OCI-LY7 (cell line): ENCODE measurements at regions not wholly inside any gene's neighbourhood (a gene's known extent, or its start where the extent isn't known, plus 50 kb on each side); places are given as distances from the start of the nearest gene placed in this dataset.

Experiments
- BruUV-seq: library from RNA; stranded (reverse); fragments of 400-500 nt; replicated peaks from 2 replicates; lab custom pipeline; 2021; lab: Mats Ljungman, UMichigan
- CTCF ChIA-PET: fragments of 300-600 bp; sonication (Branson Sonifier 250); formaldehyde crosslinking; loops from one replicate; lab custom pipeline; 2022; ENCODE audit warnings: antibody characterized with exemption; ENCODE audit not compliant: unreplicated experiment; lab: Charles Lee
- POLR2A ChIA-PET: fragments of 300-600 bp; sonication (Branson Sonifier 250); formaldehyde crosslinking; loops from one replicate; lab custom pipeline; 2022; ENCODE audit warnings: antibody characterized with exemption; lab: Charles Lee
- DNase-seq: peaks from one replicate; pipeline ENCODE4 v3.0.0-alpha.2; 2015; ENCODE audit warnings: low spot score
- H2AFZ ChIP-seq: fragments of 200-600 bp; sonication (generic), shearing (Covaris generic); 2 replicates; pipeline ENCODE4 v1.6.1; 2014; ENCODE audit warnings: mild to moderate bottlenecking, antibody characterized with exemption, low read length, moderate library complexity
- H3K27ac ChIP-seq: fragments of 200-600 bp; sonication (generic); 2 replicates; pipeline ENCODE4 v1.5.1; 2014; ENCODE audit warnings: mixed run types, low read depth, mild to moderate bottlenecking, moderate library complexity, low read length, inconsistent platforms; ENCODE audit not compliant: poor library complexity, severe bottlenecking
- H3K36me3 ChIP-seq: fragments of 200-600 bp; sonication (generic); 2 replicates; pipeline ENCODE4 v1.6.1; 2014; ENCODE audit warnings: mild to moderate bottlenecking, antibody characterized with exemption, low read length, moderate library complexity, mixed read lengths; ENCODE audit not compliant: insufficient read depth
- H3K4me1 ChIP-seq: fragments of 200-600 bp; sonication (generic); 2 replicates; pipeline ENCODE4 v1.5.1; 2014; ENCODE audit warnings: mild to moderate bottlenecking, low read length; ENCODE audit not compliant: insufficient read depth, poor library complexity, severe bottlenecking
- H3K4me2 ChIP-seq: fragments of 200-600 bp; sonication (generic); 2 replicates; pipeline ENCODE4 v1.6.1; 2014; ENCODE audit warnings: mild to moderate bottlenecking, low read length
- H3K4me3 ChIP-seq: fragments of 200-600 bp; sonication (generic); 2 replicates; pipeline ENCODE4 v1.5.1; 2014; ENCODE audit warnings: mild to moderate bottlenecking, low read depth, low read length; ENCODE audit not compliant: poor library complexity, severe bottlenecking
- H3K79me2 ChIP-seq: fragments of 200-600 bp; sonication (generic); 2 replicates; pipeline ENCODE4 v1.6.1; 2016; ENCODE audit warnings: low read depth, mild to moderate bottlenecking, low read length, moderate library complexity, mixed read lengths; ENCODE audit not compliant: insufficient read depth
- H3K9me2 ChIP-seq: fragments of 200-600 bp; sonication (generic); 2 replicates; pipeline ENCODE4 v1.6.1; 2016; ENCODE audit warnings: mild to moderate bottlenecking, low read length, mixed read lengths; ENCODE audit not compliant: insufficient read depth
- H3K9me3 ChIP-seq: fragments of 200-600 bp; sonication (generic); 2 replicates; pipeline ENCODE4 v1.6.1; 2014; ENCODE audit warnings: mild to moderate bottlenecking, mixed run types, low read length, mixed read lengths
- H4K20me1 ChIP-seq: fragments of 200-600 bp; sonication (generic); 2 replicates; pipeline ENCODE4 v1.6.1; 2014; ENCODE audit warnings: mild to moderate bottlenecking, antibody characterized with exemption, low read length, moderate library complexity, mixed read lengths; ENCODE audit not compliant: insufficient read depth
- CTCF ChIP-seq: fragments of 200-600 bp; sonication (generic); conservative IDR thresholded peaks from 2 replicates; pipeline ENCODE4 v1.5.1; 2014; ENCODE audit warnings: mild to moderate bottlenecking, antibody characterized with exemption, low read length, moderate library complexity, mixed read lengths
- EZH2phosphoT487 ChIP-seq: fragments of 200-600 bp; sonication (generic); IDR thresholded peaks from 2 replicates; pipeline ENCODE4 v1.6.1; 2018; ENCODE audit warnings: low read depth, borderline replicate concordance, mild to moderate bottlenecking, mixed run types, antibody characterized with exemption, low read length, moderate library complexity, mixed read lengths
- intact Hi-C: fragments of 100-400 bp; cut with micrococcal nuclease; formaldehyde crosslinking; loops from one replicate; pipeline ENCODE4 v1.10.0; 2022; ENCODE audit not compliant: unreplicated experiment

GRCh38 chr16:86372193-86372592, 138.1 kb upstream of the FOXF1 start:
- CTCF ChIA-PET = no interaction called here
- intact Hi-C loops = no loop called here
- H3K9me3 ChIP-seq = no peaks in the 10 kb centered on the region
- no peak overlapping the region for H3K27ac ChIP-seq
- H3K36me3 ChIP-seq = no peaks in the 10 kb centered on the region
- H3K9me2 ChIP-seq = no peaks in the 10 kb centered on the region
- no peak for DNase-seq
- no peaks in the 10 kb centered on the region for H4K20me1 ChIP-seq
- no peak overlapping the region for H3K4me3 ChIP-seq
- H3K4me2 ChIP-seq = no peak overlapping the region
- H3K79me2 ChIP-seq = no peaks in the 10 kb centered on the region
- no TSS peak for BruUV-seq
- POLR2A ChIA-PET = no interaction called here
- H2AFZ ChIP-seq = no peak overlapping the region
- TF ChIP-seq CTCF (no peak), EZH2phosphoT487 (no peak)
- H3K4me1 ChIP-seq = no peaks in the 10 kb centered on the region

GRCh38 chr16:86373276-86373901, 136.9 kb upstream of the FOXF1 start:
- H3K4me3 ChIP-seq = no peak overlapping the region
- no TSS peak for BruUV-seq
- H3K9me3 ChIP-seq = no peaks in the 10 kb centered on the region
- H3K4me1 ChIP-seq = no peaks in the 10 kb centered on the region
- TF ChIP-seq EZH2phosphoT487 (no peak), CTCF (no peak)
- H3K27ac ChIP-seq = no peak overlapping the region
- no peaks in the 10 kb centered on the region for H4K20me1 ChIP-seq
- intact Hi-C loops = no loop called here
- H2AFZ ChIP-seq = no peak overlapping the region
- no peaks in the 10 kb centered on the region for H3K9me2 ChIP-seq
- ChIA-PET CTCF (no interaction called here), POLR2A (no interaction called here)
- H3K4me2 ChIP-seq = no peak overlapping the region
- no peak for DNase-seq
- no peaks in the 10 kb centered on the region for H3K79me2 ChIP-seq
- H3K36me3 ChIP-seq = no peaks in the 10 kb centered on the region

- BruUV-seq = no TSS peak
- H3K9me3 ChIP-seq = no peaks in the 10 kb centered on the region
- no peak for DNase-seq
- no peak overlapping the region for H3K4me2 ChIP-seq
- H3K79me2 ChIP-seq = no peaks in the 10 kb centered on the region
- intact Hi-C loops = no loop called here
- no peak overlapping the region for H2AFZ ChIP-seq
- H3K36me3 ChIP-seq = no peaks in the 10 kb centered on the region
- no peak overlapping the region for H3K27ac ChIP-seq
- CTCF ChIA-PET = no interaction called here
- no peak overlapping the region for H3K4me3 ChIP-seq
- TF ChIP-seq EZH2phosphoT487 = no peak
- no peak for TF ChIP-seq CTCF
- POLR2A ChIA-PET = no interaction called here
- no peaks in the 10 kb centered on the region for H4K20me1 ChIP-seq
- no peaks in the 10 kb centered on the region for H3K4me1 ChIP-seq
- H3K9me2 ChIP-seq = no peaks in the 10 kb centered on the region
These were observed 135.7 kb upstream of the FOXF1 start for GRCh38 chr16:86374603-86375130.
